ENCODE measurements at regions not wholly inside any gene's neighbourhood (a gene's known extent, or its start where the extent isn't known, plus 50 kb on each side); places are given as distances from the start of the nearest gene placed in this dataset.

DNA sequence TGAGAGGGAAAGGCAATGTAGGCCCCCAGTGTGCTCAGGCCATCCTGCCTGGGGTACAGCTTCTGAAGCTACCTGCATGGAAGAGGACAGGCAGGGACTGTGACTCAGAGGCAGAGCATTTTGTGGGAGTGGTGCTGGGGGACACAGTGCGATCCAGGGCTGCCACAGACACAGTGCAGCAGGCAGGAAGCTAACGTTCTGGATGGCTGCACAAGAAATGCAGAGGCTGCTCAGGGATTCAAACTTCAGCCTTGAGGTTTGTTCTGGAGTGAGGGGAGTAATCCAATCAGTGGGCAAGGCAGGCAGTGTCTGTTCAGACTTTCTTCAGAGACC lies 648.0 kb upstream of the IGFBP3 start:
- H3K79me2 ChIP-seq (replicated peaks; ENCODE audit: insufficient read depth), result no peaks in the 10 kb centered on the region
- no peak overlapping the region for H3K27ac ChIP-seq (ENCODE audit: low read depth)
- no peak overlapping the region for H2AFZ ChIP-seq
- no peaks in the 10 kb centered on the region for H3K4me1 Mint-ChIP-seq
- H3K4me3 Mint-ChIP-seq, result no peak overlapping the region
- H3K4me3 ChIP-seq, result no peak overlapping the region
- ATAC-seq, result no peak
- H3K27me3 Mint-ChIP-seq (ENCODE audit: insufficient read depth, low read depth, poor library complexity), result peaks cover 3% of the 10 kb centered on the region
- H3K27me3 ChIP-seq (ENCODE audit: insufficient read depth), result no peaks in the 10 kb centered on the region
- H3K27ac Mint-ChIP-seq, result no peak overlapping the region
- H3F3A ChIP-seq (replicated peaks; ENCODE audit: low read depth), result no peaks in the 10 kb centered on the region
- H3K36me3 ChIP-seq (ENCODE audit: insufficient read depth), result no peaks in the 10 kb centered on the region
- no peaks in the 10 kb centered on the region for H4K20me1 ChIP-seq (replicated peaks; ENCODE audit: insufficient read depth)
- no peak for TF ChIP-seq NANOG (IDR thresholded peaks at IDR 0.05; ENCODE audit: borderline replicate concordance)
- TF ChIP-seq STAT1 (IDR thresholded peaks at IDR 0.05; ENCODE audit: unreplicated experiment), result no peak
- TF ChIP-seq JUNB (IDR thresholded peaks at IDR 0.05; ENCODE audit: unreplicated experiment), result no peak
- TF ChIP-seq ZNF114 (CRISPR knock-in tag; IDR thresholded peaks at IDR 0.05), result no peak
- TF ChIP-seq, protein P1, sequence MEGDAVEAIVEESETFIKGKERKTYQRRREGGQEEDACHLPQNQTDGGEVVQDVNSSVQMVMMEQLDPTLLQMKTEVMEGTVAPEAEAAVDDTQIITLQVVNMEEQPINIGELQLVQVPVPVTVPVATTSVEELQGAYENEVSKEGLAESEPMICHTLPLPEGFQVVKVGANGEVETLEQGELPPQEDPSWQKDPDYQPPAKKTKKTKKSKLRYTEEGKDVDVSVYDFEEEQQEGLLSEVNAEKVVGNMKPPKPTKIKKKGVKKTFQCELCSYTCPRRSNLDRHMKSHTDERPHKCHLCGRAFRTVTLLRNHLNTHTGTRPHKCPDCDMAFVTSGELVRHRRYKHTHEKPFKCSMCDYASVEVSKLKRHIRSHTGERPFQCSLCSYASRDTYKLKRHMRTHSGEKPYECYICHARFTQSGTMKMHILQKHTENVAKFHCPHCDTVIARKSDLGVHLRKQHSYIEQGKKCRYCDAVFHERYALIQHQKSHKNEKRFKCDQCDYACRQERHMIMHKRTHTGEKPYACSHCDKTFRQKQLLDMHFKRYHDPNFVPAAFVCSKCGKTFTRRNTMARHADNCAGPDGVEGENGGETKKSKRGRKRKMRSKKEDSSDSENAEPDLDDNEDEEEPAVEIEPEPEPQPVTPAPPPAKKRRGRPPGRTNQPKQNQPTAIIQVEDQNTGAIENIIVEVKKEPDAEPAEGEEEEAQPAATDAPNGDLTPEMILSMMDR (conservative IDR thresholded peaks at IDR 0.05; ENCODE audit: low read depth in 2 of 2), result no peak
- TF ChIP-seq REST (IDR thresholded peaks at IDR 0.05; ENCODE audit: unreplicated experiment), result no peak
- TF ChIP-seq, protein P2, sequence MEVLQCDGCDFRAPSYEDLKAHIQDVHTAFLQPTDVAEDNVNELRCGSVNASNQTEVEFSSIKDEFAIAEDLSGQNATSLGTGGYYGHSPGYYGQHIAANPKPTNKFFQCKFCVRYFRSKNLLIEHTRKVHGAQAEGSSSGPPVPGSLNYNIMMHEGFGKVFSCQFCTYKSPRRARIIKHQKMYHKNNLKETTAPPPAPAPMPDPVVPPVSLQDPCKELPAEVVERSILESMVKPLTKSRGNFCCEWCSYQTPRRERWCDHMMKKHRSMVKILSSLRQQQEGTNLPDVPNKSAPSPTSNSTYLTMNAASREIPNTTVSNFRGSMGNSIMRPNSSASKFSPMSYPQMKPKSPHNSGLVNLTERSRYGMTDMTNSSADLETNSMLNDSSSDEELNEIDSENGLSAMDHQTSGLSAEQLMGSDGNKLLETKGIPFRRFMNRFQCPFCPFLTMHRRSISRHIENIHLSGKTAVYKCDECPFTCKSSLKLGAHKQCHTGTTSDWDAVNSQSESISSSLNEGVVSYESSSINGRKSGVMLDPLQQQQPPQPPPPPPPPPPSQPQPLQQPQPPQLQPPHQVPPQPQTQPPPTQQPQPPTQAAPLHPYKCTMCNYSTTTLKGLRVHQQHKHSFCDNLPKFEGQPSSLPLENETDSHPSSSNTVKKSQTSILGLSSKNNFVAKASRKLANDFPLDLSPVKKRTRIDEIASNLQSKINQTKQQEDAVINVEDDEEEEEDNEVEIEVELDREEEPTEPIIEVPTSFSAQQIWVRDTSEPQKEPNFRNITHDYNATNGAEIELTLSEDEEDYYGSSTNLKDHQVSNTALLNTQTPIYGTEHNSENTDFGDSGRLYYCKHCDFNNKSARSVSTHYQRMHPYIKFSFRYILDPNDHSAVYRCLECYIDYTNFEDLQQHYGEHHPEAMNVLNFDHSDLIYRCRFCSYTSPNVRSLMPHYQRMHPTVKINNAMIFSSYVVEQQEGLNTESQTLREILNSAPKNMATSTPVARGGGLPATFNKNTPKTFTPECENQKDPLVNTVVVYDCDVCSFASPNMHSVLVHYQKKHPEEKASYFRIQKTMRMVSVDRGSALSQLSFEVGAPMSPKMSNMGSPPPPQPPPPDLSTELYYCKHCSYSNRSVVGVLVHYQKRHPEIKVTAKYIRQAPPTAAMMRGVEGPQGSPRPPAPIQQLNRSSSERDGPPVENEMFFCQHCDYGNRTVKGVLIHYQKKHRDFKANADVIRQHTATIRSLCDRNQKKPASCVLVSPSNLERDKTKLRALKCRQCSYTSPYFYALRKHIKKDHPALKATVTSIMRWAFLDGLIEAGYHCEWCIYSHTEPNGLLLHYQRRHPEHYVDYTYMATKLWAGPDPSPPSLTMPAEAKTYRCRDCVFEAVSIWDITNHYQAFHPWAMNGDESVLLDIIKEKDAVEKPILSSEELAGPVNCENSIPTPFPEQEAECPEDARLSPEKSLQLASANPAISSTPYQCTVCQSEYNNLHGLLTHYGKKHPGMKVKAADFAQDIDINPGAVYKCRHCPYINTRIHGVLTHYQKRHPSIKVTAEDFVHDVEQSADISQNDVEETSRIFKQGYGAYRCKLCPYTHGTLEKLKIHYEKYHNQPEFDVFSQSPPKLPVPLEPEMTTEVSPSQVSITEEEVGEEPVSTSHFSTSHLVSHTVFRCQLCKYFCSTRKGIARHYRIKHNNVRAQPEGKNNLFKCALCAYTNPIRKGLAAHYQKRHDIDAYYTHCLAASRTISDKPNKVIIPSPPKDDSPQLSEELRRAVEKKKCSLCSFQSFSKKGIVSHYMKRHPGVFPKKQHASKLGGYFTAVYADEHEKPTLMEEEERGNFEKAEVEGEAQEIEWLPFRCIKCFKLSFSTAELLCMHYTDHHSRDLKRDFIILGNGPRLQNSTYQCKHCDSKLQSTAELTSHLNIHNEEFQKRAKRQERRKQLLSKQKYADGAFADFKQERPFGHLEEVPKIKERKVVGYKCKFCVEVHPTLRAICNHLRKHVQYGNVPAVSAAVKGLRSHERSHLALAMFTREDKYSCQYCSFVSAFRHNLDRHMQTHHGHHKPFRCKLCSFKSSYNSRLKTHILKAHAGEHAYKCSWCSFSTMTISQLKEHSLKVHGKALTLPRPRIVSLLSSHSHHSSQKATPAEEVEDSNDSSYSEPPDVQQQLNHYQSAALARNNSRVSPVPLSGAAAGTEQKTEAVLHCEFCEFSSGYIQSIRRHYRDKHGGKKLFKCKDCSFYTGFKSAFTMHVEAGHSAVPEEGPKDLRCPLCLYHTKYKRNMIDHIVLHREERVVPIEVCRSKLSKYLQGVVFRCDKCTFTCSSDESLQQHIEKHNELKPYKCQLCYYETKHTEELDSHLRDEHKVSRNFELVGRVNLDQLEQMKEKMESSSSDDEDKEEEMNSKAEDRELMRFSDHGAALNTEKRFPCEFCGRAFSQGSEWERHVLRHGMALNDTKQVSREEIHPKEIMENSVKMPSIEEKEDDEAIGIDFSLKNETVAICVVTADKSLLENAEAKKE (CRISPR knock-in tag; IDR thresholded peaks at IDR 0.05), result no peak
- no peak for TF ChIP-seq ETS1 (IDR thresholded peaks at IDR 0.05)
- TF ChIP-seq POLR2AphosphoS5 (IDR thresholded peaks at IDR 0.05; ENCODE audit: low read depth), result no peak
- TF ChIP-seq EZH2 (IDR thresholded peaks at IDR 0.05; ENCODE audit: low read depth, unreplicated experiment), result no peak
- TF ChIP-seq ZNF331 (CRISPR knock-in tag; IDR thresholded peaks at IDR 0.05; ENCODE audit: low read depth), result no peak
- TF ChIP-seq EZH2phosphoT487 (IDR thresholded peaks at IDR 0.05; ENCODE audit: unreplicated experiment), result no peak
- TF ChIP-seq CREB1 (CRISPR knock-in tag; IDR thresholded peaks at IDR 0.05; ENCODE audit: low read depth), result no peak
- no peak for DNase-seq (ENCODE audit: low spot score)
- H3K4me1 ChIP-seq (ENCODE audit: insufficient read depth), result no peaks in the 10 kb centered on the region
- no peak overlapping the region for H3K4me2 ChIP-seq
- H3K9me2 ChIP-seq (ENCODE audit: insufficient read depth), result no peaks in the 10 kb centered on the region
- H3K9me3 Mint-ChIP-seq, result no peaks in the 10 kb centered on the region
- no peaks in the 10 kb centered on the region for H3K36me3 Mint-ChIP-seq (ENCODE audit: low read depth)
